HCT116 (cell line): ENCODE measurements at regions not wholly inside any gene's neighbourhood (a gene's known extent, or its start where the extent isn't known, plus 50 kb on each side); places are given as distances from the start of the nearest gene placed in this dataset.

Source experiments
- ATF3 ChIP-seq: IDR thresholded peaks from 2 replicates; pipeline ENCODE4 v1.6.1; 2012
- CTCF ChIP-seq, 3 experiments: fragments of 200-600 bp in 1 of 3; sonication (generic) in 1 of 3; IDR thresholded peaks in 2 of 3; conservative IDR thresholded peaks in 1 of 3; 2 replicates each; pipeline ENCODE4 v1.5.1; 2012 to 2017; ENCODE audit warnings: low read depth in 2 of 3, low read length in 2 of 3, antibody characterized with exemption in 1 of 3, borderline replicate concordance in 1 of 3, control low read depth in 1 of 3, mild to moderate bottlenecking in 1 of 3, mixed read lengths in 1 of 3, mixed run types in 1 of 3, moderate library complexity in 1 of 3; ENCODE audit not compliant: insufficient read depth in 1 of 3
- EZH2 ChIP-seq: fragments of 200-600 bp; sonication (generic); IDR thresholded peaks from 2 replicates; pipeline ENCODE4 v1.6.1; 2017; ENCODE audit warnings: antibody characterized with exemption, mixed run types
- EZH2phosphoT487 ChIP-seq: fragments of 200-600 bp; IDR thresholded peaks from 2 replicates; pipeline ENCODE4 v1.6.1; 2018; ENCODE audit warnings: antibody characterized with exemption, borderline replicate concordance
- POLR2A ChIP-seq: IDR thresholded peaks from 2 replicates; pipeline ENCODE4 v1.7.0; 2011; ENCODE audit warnings: borderline replicate concordance; ENCODE audit not compliant: insufficient read depth, insufficient read length; ENCODE audit errors: extremely low read depth
- POLR2AphosphoS5 ChIP-seq: IDR thresholded peaks from 2 replicates; pipeline ENCODE4 v1.6.1; 2011; ENCODE audit warnings: mild to moderate bottlenecking, low read depth, low read length, moderate library complexity
- ZBTB33 ChIP-seq: IDR thresholded peaks from 2 replicates; pipeline ENCODE4 v1.6.1; 2011; ENCODE audit warnings: mild to moderate bottlenecking, low read length, moderate library complexity; ENCODE audit not compliant: insufficient replicate concordance; ENCODE audit errors: extremely low read depth

GRCh38 chr20:19926591-19926990 is 90.6 kb upstream of the NAA20 start:
- TF ChIP-seq EZH2 (no peak), POLR2A (no peak), ZBTB33 (no peak), POLR2AphosphoS5 (no peak), CTCF (IDR thresholded peaks at IDR 0.05 in 2 of 3, conservative IDR thresholded peaks at IDR 0.05 in 1 of 3; ENCODE audit: borderline replicate concordance in 1 of 3, insufficient read depth in 1 of 3, low read depth in 2 of 3, low read length in 2 of 3) (no peak), EZH2phosphoT487 (no peak), ATF3 (no peak)
